Fibroblast of lung (primary cell): ENCODE measurements at regions not wholly inside any gene's neighbourhood (a gene's known extent, or its start where the extent isn't known, plus 50 kb on each side); places are given as distances from the start of the nearest gene placed in this dataset.
"Not testable (repeated sequence)": the region's sequence is repeated elsewhere in the genome, so short reads cannot be mapped to it uniquely, and the experiment has no call there.

Experiments
- DNase-seq, 2 donors: peaks; one replicate each; pipeline versions ENCODE4 v3.0.0 to v3.0.0-alpha.2; 2010; ENCODE audit warnings: low read depth in 2 of 2
- H2AFZ ChIP-seq: 2 replicates; pipeline ENCODE4 v1.5.1; 2012; ENCODE audit warnings: low read length, control low read depth, inconsistent platforms
- H3K27ac ChIP-seq: 2 replicates; pipeline ENCODE4 v1.5.1; 2011; ENCODE audit warnings: low read length, control low read depth; ENCODE audit not compliant: insufficient read depth
- H3K27me3 ChIP-seq: 2 replicates; pipeline ENCODE4 v1.5.1; 2011; ENCODE audit warnings: mild to moderate bottlenecking, low read length; ENCODE audit not compliant: control insufficient read depth, insufficient read depth
- H3K36me3 ChIP-seq: 2 replicates; pipeline ENCODE4 v1.5.1; 2011; ENCODE audit warnings: low read length; ENCODE audit not compliant: control insufficient read depth, insufficient read depth
- H3K4me1 ChIP-seq: 2 replicates; pipeline ENCODE4 v1.5.1; 2011; ENCODE audit warnings: low read length; ENCODE audit not compliant: control insufficient read depth, insufficient read depth; ENCODE audit errors: extremely low read depth
- H3K4me2 ChIP-seq: 2 replicates; pipeline ENCODE4 v1.5.1; 2011; ENCODE audit warnings: low read length, control low read depth; ENCODE audit not compliant: insufficient read depth; ENCODE audit errors: extremely low read depth
- H3K4me3 ChIP-seq, 4 experiments: fragments of 200-600 bp in 1 of 4; sonication (generic) in 1 of 4; replicated peaks in 1 of 4; 2 replicates each; pipeline ENCODE4 v1.5.1; 2011 to 2016; ENCODE audit warnings: low read length in 4 of 4, low read depth in 3 of 4, mild to moderate bottlenecking in 3 of 4, control low read depth in 2 of 4, inconsistent platforms in 1 of 4, mixed read lengths in 1 of 4; ENCODE audit not compliant: insufficient read depth in 1 of 4; ENCODE audit errors: control extremely low read depth in 1 of 4
- H3K79me2 ChIP-seq: 2 replicates; pipeline ENCODE4 v1.5.1; 2012; ENCODE audit warnings: mild to moderate bottlenecking, low read length, inconsistent platforms; ENCODE audit not compliant: control insufficient read depth, insufficient read depth
- H3K9ac ChIP-seq: 2 replicates; pipeline ENCODE4 v1.5.1; 2011; ENCODE audit warnings: mild to moderate bottlenecking, low read length, control low read depth; ENCODE audit not compliant: insufficient read depth
- H3K9me3 ChIP-seq: 2 replicates; pipeline ENCODE4 v1.5.1; 2012; ENCODE audit warnings: low read depth, low read length; ENCODE audit not compliant: control insufficient read depth, insufficient read depth
- H4K20me1 ChIP-seq: 2 replicates; pipeline ENCODE4 v1.5.1; 2011; ENCODE audit warnings: low read length; ENCODE audit not compliant: control insufficient read depth, insufficient read depth; ENCODE audit errors: extremely low read depth

GRCh38 chr4:8985786-8986185 is 114.1 kb upstream of the HMX1 start:
- not testable (repeated sequence) for H2AFZ ChIP-seq

GRCh38 chr4:8984641-8985040 is 113.0 kb upstream of the HMX1 start:
- H3K4me2 ChIP-seq, H3K79me2 ChIP-seq: not testable (repeated sequence)

More at GRCh38 chr4:8985786-8986185, 114.1 kb upstream of the HMX1 start:
- H3K79me2 ChIP-seq, H3K36me3 ChIP-seq, H3K4me2 ChIP-seq, H3K9ac ChIP-seq, H3K27ac ChIP-seq, H3K9me3 ChIP-seq, H3K27me3 ChIP-seq, H4K20me1 ChIP-seq, H3K4me3 ChIP-seq, DNase-seq, H3K4me1 ChIP-seq: not testable (repeated sequence)

DNA sequence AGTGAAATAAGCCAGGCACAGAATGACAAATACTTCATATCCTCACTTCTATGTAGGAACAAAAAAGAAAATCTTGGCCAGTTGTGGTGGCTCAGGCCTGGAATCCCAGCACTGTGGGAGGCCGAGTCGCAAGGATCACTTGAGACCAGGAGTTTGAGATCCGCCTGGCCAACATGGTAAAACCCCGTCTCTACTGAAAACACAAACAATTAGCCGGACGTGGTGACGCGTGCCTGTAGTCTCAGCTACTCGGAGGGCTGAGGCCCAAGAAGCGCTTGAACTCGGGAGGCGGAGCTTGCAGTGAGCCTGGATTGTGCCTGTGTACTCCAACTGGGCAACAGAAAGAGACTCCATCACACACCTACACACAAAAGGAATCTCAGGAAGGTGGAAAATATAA is 112.3 kb upstream of the HMX1 start:
- H4K20me1 ChIP-seq, H3K4me1 ChIP-seq, H3K9ac ChIP-seq, H3K36me3 ChIP-seq, H3K79me2 ChIP-seq, H3K4me3 ChIP-seq, H3K27me3 ChIP-seq, H2AFZ ChIP-seq, DNase-seq, H3K4me2 ChIP-seq, H3K27ac ChIP-seq, H3K9me3 ChIP-seq: not testable (repeated sequence)

More at GRCh38 chr4:8984641-8985040, 113.0 kb upstream of the HMX1 start:
- not testable (repeated sequence) for H3K9ac ChIP-seq, H3K4me1 ChIP-seq, H4K20me1 ChIP-seq, H3K36me3 ChIP-seq, H2AFZ ChIP-seq, DNase-seq, H3K4me3 ChIP-seq, H3K27me3 ChIP-seq, H3K9me3 ChIP-seq, H3K27ac ChIP-seq

DNA sequence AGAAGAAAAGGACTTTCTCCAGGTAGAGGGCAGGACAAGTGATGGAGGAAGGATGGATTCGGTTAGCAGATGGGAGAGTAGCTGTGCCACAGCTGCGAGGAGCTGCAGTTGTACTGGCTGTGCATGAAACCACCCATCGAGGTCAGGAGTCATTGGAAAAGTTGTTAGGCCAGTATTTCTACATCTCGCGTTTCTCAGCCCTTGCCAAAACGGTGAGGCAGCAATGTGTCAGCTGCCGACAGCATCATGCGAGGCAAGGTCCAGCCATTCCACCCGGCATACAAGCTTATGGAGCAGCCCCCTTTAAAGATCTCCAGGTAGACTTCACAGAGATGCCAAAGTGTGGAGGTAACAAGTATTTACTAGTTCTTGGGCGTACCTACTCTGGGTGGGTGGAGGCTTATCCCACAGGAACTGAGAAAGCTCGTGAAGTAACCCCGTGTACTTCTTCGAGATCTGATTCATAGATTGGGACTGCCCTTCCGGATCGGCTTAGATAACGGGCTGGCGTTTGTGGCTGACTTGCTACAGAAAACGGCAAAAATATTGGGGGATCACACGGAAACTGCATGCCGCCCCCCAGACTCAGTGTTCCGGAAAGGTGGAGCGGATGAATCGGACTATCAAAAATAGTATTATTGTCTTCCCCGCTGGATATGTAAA is 105.0 kb upstream of the HMX1 start:
- H4K20me1 ChIP-seq, H3K4me1 ChIP-seq, H3K36me3 ChIP-seq, H3K27me3 ChIP-seq, H3K9me3 ChIP-seq, H2AFZ ChIP-seq, H3K79me2 ChIP-seq, H3K27ac ChIP-seq, H3K4me3 ChIP-seq, H3K9ac ChIP-seq, DNase-seq, H3K4me2 ChIP-seq: not testable (repeated sequence)

- not testable (repeated sequence) for H3K27ac ChIP-seq, H4K20me1 ChIP-seq, H3K4me3 ChIP-seq, H3K4me1 ChIP-seq, H3K79me2 ChIP-seq, H3K27me3 ChIP-seq, H3K4me2 ChIP-seq, H3K36me3 ChIP-seq, H3K9ac ChIP-seq, DNase-seq, H3K9me3 ChIP-seq, H2AFZ ChIP-seq
These were observed 101.0 kb upstream of the HMX1 start for GRCh38 chr4:8972635-8973034.

- H4K20me1 ChIP-seq, H3K4me3 ChIP-seq, DNase-seq, H3K4me2 ChIP-seq, H3K27ac ChIP-seq, H3K79me2 ChIP-seq, H3K27me3 ChIP-seq, H3K9ac ChIP-seq, H3K4me1 ChIP-seq, H3K9me3 ChIP-seq, H3K36me3 ChIP-seq, H2AFZ ChIP-seq: not testable (repeated sequence)
These were observed 94.3 kb upstream of the HMX1 start for GRCh38 chr4:8965896-8966295.

- DNase-seq, H3K9me3 ChIP-seq, H4K20me1 ChIP-seq, H3K27me3 ChIP-seq, H3K79me2 ChIP-seq, H3K9ac ChIP-seq, H3K4me1 ChIP-seq, H3K36me3 ChIP-seq, H3K4me3 ChIP-seq, H3K27ac ChIP-seq, H3K4me2 ChIP-seq, H2AFZ ChIP-seq: not testable (repeated sequence)
These were observed 92.7 kb upstream of the HMX1 start for GRCh38 chr4:8964201-8964788.
